Endothelial cell of umbilical vein (primary cell): ENCODE measurements at regions not wholly inside any gene's neighbourhood (a gene's known extent, or its start where the extent isn't known, plus 50 kb on each side); places are given as distances from the start of the nearest gene placed in this dataset.

Experiments
- BruUV-seq: library from RNA; stranded (reverse); fragments of 400-500 nt; replicated peaks from 2 replicates; lab custom pipeline; 2021; lab: Mats Ljungman, UMichigan
- CTCF ChIA-PET: fragments of 300-600, 350-600 bp; sonication (Branson Sonifier 250); formaldehyde crosslinking; loops from one replicate; lab custom pipeline; 2021; ENCODE audit warnings: antibody characterized with exemption, inconsistent platforms; lab: Charles Lee
- POLR2A ChIA-PET: fragments of 300-600, 350-600 bp; sonication (Branson Sonifier 250); formaldehyde crosslinking; loops from one replicate; lab custom pipeline; 2021; ENCODE audit warnings: antibody characterized with exemption, inconsistent platforms; lab: Charles Lee
- DNase-seq: peaks from one replicate; pipeline ENCODE4 v3.0.0-alpha.2; 2011; ENCODE audit warnings: low read depth, low spot score
- FAIRE-seq: peaks from 2 replicates; lab custom pipeline; 2011; peaks lifted over from hg19 to GRCh38; lab: Jason Lieb, UNC
- H2AFZ ChIP-seq: 2 replicates; pipeline ENCODE4 v1.6.0; 2012; ENCODE audit warnings: low read depth, low read length, control low read depth, inconsistent platforms
- H3K27ac ChIP-seq: 2 replicates; pipeline ENCODE4 v1.5.1; 2011; ENCODE audit warnings: low read depth, mild to moderate bottlenecking, control low read depth, low read length, moderate library complexity; ENCODE audit not compliant: insufficient read depth
- H3K27me3 ChIP-seq, 2 experiments: 2 replicates each; pipeline versions ENCODE4 v1.6.0 to v1.6.1; 2011; ENCODE audit warnings: low read length in 2 of 2, mixed read lengths in 1 of 2; ENCODE audit not compliant: control insufficient read depth in 2 of 2, insufficient read depth in 2 of 2
- H3K36me3 ChIP-seq, 2 experiments: 2 replicates in 1 of 2; 3 replicates in 1 of 2; pipeline ENCODE4 v1.5.1; 2011; ENCODE audit warnings: low read length in 2 of 2, mild to moderate bottlenecking in 1 of 2, moderate library complexity in 1 of 2; ENCODE audit not compliant: control insufficient read depth in 2 of 2, insufficient read depth in 2 of 2; ENCODE audit errors: extremely low read depth in 1 of 2
- H3K4me1 ChIP-seq: 3 replicates; pipeline ENCODE4 v1.5.1; 2011; ENCODE audit warnings: mild to moderate bottlenecking, low read length; ENCODE audit not compliant: control insufficient read depth, insufficient read depth; ENCODE audit errors: extremely low read depth
- H3K4me2 ChIP-seq: 2 replicates; pipeline ENCODE4 v1.6.1; 2011; ENCODE audit warnings: low read length, control low read depth, mixed read lengths; ENCODE audit not compliant: insufficient read depth
- H3K4me3 ChIP-seq, 3 experiments: fragments of 200-600 bp in 1 of 3; sonication (generic), shearing (Covaris generic) in 1 of 3; replicated peaks in 1 of 3; 2 replicates each; pipeline ENCODE4 v1.5.1; 2011 to 2016; ENCODE audit warnings: control low read depth in 3 of 3, low read length in 3 of 3, mild to moderate bottlenecking in 2 of 3, inconsistent platforms in 1 of 3, low read depth in 1 of 3, moderate library complexity in 1 of 3; ENCODE audit not compliant: insufficient read depth in 1 of 3
- H3K79me2 ChIP-seq: 2 replicates; pipeline ENCODE4 v1.6.0; 2012; ENCODE audit warnings: low read length, inconsistent platforms; ENCODE audit not compliant: control insufficient read depth, insufficient read depth
- H3K9ac ChIP-seq: replicated peaks from 2 replicates; pipeline ENCODE3; 2011; ENCODE audit warnings: low read length, control low read depth; ENCODE audit not compliant: insufficient read depth; ENCODE audit errors: extremely low read depth
- H3K9me1 ChIP-seq: replicated peaks from 3 replicates; pipeline ENCODE4 v1.6.0; 2011; ENCODE audit warnings: mild to moderate bottlenecking, low read length; ENCODE audit not compliant: control insufficient read depth, insufficient read depth; ENCODE audit errors: extremely low read depth
- H3K9me3 ChIP-seq: replicated peaks from 2 replicates; pipeline ENCODE4 v1.5.1; 2012; ENCODE audit warnings: low read length, inconsistent platforms; ENCODE audit not compliant: control insufficient read depth, insufficient read depth
- H4K20me1 ChIP-seq: replicated peaks from 2 replicates; pipeline ENCODE3; 2011; ENCODE audit warnings: mild to moderate bottlenecking, low read length; ENCODE audit not compliant: control insufficient read depth, insufficient read depth; ENCODE audit errors: extremely low read depth
- CTCF ChIP-seq, 2 donors: IDR thresholded peaks; 1 replicate in 1 of 2; 2 replicates in 1 of 2; pipeline ENCODE4 v1.5.1; 2011; ENCODE audit warnings: low read length in 2 of 2, mild to moderate bottlenecking in 2 of 2, moderate library complexity in 2 of 2, control low read depth in 1 of 2, inconsistent platforms in 1 of 2, low read depth in 1 of 2; ENCODE audit not compliant: insufficient read depth in 1 of 2; ENCODE audit errors: extremely low read depth in 1 of 2
- EZH2 ChIP-seq: IDR thresholded peaks from 2 replicates; pipeline ENCODE4 v1.6.1; 2012; ENCODE audit warnings: borderline replicate concordance, low read depth, mild to moderate bottlenecking, moderate library complexity, low read length, inconsistent platforms; ENCODE audit not compliant: severe bottlenecking
- FOS ChIP-seq: IDR thresholded peaks from 2 replicates; pipeline ENCODE4 v1.6.1; 2011; ENCODE audit warnings: mild to moderate bottlenecking, low read length, moderate library complexity, borderline replicate concordance; ENCODE audit not compliant: insufficient read depth
- GATA2 ChIP-seq: IDR thresholded peaks from 2 replicates; pipeline ENCODE4 v1.7.0; 2011; ENCODE audit warnings: low read depth, mild to moderate bottlenecking, moderate library complexity, mixed read lengths, low read length; ENCODE audit not compliant: insufficient read length, insufficient read depth
- JUN ChIP-seq: IDR thresholded peaks from 2 replicates; pipeline ENCODE4 v1.6.1; 2011; ENCODE audit warnings: borderline replicate concordance, low read depth; ENCODE audit not compliant: insufficient read length, insufficient read depth
- MAX ChIP-seq: IDR thresholded peaks from 2 replicates; pipeline ENCODE4 v1.6.1; 2011; ENCODE audit not compliant: insufficient read depth, insufficient read length
- MYC ChIP-seq: IDR thresholded peaks from one replicate; pipeline ENCODE4 v1.6.1; 2011; ENCODE audit warnings: mild to moderate bottlenecking, low read depth, low read length
- POLR2A ChIP-seq: IDR thresholded peaks from 2 replicates; pipeline ENCODE4 v1.6.1; 2012; ENCODE audit warnings: low read depth, mild to moderate bottlenecking, control low read depth, low read length
- POLR2AphosphoS5 ChIP-seq: IDR thresholded peaks from 2 replicates; pipeline ENCODE4 v1.6.1; 2012; ENCODE audit warnings: low read depth, mild to moderate bottlenecking, control low read depth, low read length, moderate library complexity; ENCODE audit not compliant: insufficient read depth
- dilution Hi-C: fragments of 300-500 bp; cut with MboI; formaldehyde crosslinking; loops from one replicate; pipeline ENCODE4 v1.15.0; 2019; ENCODE audit warnings: low sequenced_read_pairs; ENCODE audit not compliant: extremely low pct_ligation_motif_present
- intact Hi-C: fragments of 100-400 bp; cut with micrococcal nuclease; formaldehyde crosslinking; loops from one replicate; pipeline ENCODE4 v1.10.0; 2022

GRCh38 chr2:176398243-176399073, 129.2 kb downstream of the MTX2 start:
- FAIRE-seq: no peak
- CTCF ChIA-PET: interaction anchor here (1.6 to 2.0 kb wide), 2 partner anchors 16 to 57 kb away, joined by 4 to 6 read pairs; no protein-coding TSS in a partner anchor

GRCh38 chr2:176399074-176399598, 129.9 kb downstream of the MTX2 start:
- no peaks in the 10 kb centered on the region for H3K9me1 ChIP-seq
- no peaks in the 10 kb centered on the region for H4K20me1 ChIP-seq
- no TSS peak for BruUV-seq
- H2AFZ ChIP-seq: no peak overlapping the region
- no peaks in the 10 kb centered on the region for H3K9me3 ChIP-seq
- no peaks in the 10 kb centered on the region for H3K79me2 ChIP-seq
- no peaks in the 10 kb centered on the region for H3K36me3 ChIP-seq
- ChIA-PET CTCF (interaction anchor here (1.0 to 2.0 kb wide), 3 partner anchors 10 to 56 kb away, joined by 3 to 6 read pairs (median 4); no protein-coding TSS in a partner anchor), POLR2A (no interaction called here)
- TF ChIP-seq MAX: no peak
- TF ChIP-seq JUN: no peak
- TF ChIP-seq CTCF (IDR thresholded peaks at IDR 0.05; ENCODE audit: extremely low read depth in 1 of 2, insufficient read depth in 1 of 2, low read depth in 1 of 2, low read length in 2 of 2): no peak
- no peak for TF ChIP-seq POLR2A
- no peak for TF ChIP-seq POLR2AphosphoS5
- TF ChIP-seq MYC: no peak
- no peak for TF ChIP-seq GATA2
- no peak for TF ChIP-seq FOS
- no peak for TF ChIP-seq EZH2
- dilution Hi-C loops (no loop called here), intact Hi-C loops (loop anchor here (2.0 kb wide), 1 partner anchor 14 kb away; no protein-coding TSS in a partner anchor)
- no peak overlapping the region for H3K4me2 ChIP-seq
- no peak overlapping the region for H3K27ac ChIP-seq
- H3K4me3 ChIP-seq: no peak overlapping the region
- no peak overlapping the region for H3K9ac ChIP-seq
- no peaks in the 10 kb centered on the region for H3K27me3 ChIP-seq
- H3K4me1 ChIP-seq: no peaks in the 10 kb centered on the region
- DNase-seq: no peak
- FAIRE-seq: peak; percentile 37

More at GRCh38 chr2:176398243-176399073, 129.2 kb downstream of the MTX2 start:
- Histone ChIP-seq H3K9ac (no peak overlapping the region), H3K27ac (no peak overlapping the region), H3K79me2 (no peaks in the 10 kb centered on the region), H3K9me3 (no peaks in the 10 kb centered on the region), H3K4me1 (no peaks in the 10 kb centered on the region), H3K4me2 (no peak overlapping the region), H3K36me3 (no peaks in the 10 kb centered on the region), H4K20me1 (no peaks in the 10 kb centered on the region), H3K27me3 (no peaks in the 10 kb centered on the region), H3K9me1 (no peaks in the 10 kb centered on the region), H2AFZ (no peak overlapping the region), H3K4me3 (no peak overlapping the region)
- intact Hi-C loops: loop anchor here (2.0 kb wide), 1 partner anchor 14 kb away; no protein-coding TSS in a partner anchor
- POLR2A ChIA-PET: no interaction called here
- DNase-seq: no peak
- dilution Hi-C loops: no loop called here
- TF ChIP-seq GATA2: peak; percentile 15
- TF ChIP-seq POLR2A: no peak
- no TSS peak for BruUV-seq
